ENCODE measurements at regions not wholly inside any gene's neighbourhood (a gene's known extent, or its start where the extent isn't known, plus 50 kb on each side); places are given as distances from the start of the nearest gene placed in this dataset.
"Not testable (repeated sequence)": the region's sequence is repeated elsewhere in the genome, so short reads cannot be mapped to it uniquely, and the experiment has no call there.

- in situ Hi-C loops (cut with HindIII; ENCODE audit: low sequenced_read_pairs); H3K4me3 ChIP-seq (ENCODE audit: low read depth, low read length); DNase-seq (ENCODE audit: low read depth): not testable (repeated sequence)
These were observed 102.3 kb downstream of the ZNF267 start for GRCh38 chr16:31975826-31976419.

DNA sequence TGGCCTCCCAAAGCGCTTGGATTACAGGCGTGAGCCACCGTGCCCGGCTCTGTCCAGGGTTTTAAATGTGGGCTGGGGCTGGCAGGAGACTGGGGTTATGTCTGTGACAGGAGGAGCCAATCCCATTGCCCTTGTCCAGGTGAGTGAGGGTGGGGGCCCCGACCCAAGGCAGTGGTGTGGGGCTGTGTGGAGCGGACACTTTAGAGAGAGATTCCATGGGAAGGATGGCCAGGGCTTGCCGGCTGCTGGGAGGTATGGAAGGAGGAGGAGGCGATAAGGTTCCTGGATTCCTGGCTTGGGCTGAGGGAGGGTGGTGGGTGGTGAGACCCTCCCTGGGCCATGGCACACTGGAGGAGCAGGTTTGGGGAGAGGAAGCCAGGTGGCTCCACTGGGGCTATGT, 104.9 kb downstream of the ZNF267 start:
- DNase-seq (ENCODE audit: low read depth); in situ Hi-C loops (cut with HindIII; ENCODE audit: low sequenced_read_pairs); H3K4me3 ChIP-seq (ENCODE audit: low read depth, low read length): not testable (repeated sequence)

GRCh38 chr16:31981739-31982138, 108.1 kb downstream of the ZNF267 start:
- in situ Hi-C loops (cut with HindIII; ENCODE audit: low sequenced_read_pairs); DNase-seq (ENCODE audit: low read depth); H3K4me3 ChIP-seq (ENCODE audit: low read depth, low read length): not testable (repeated sequence)

- H3K4me3 ChIP-seq (ENCODE audit: low read depth, low read length); in situ Hi-C loops (cut with HindIII; ENCODE audit: low sequenced_read_pairs); DNase-seq (ENCODE audit: low read depth): not testable (repeated sequence)
These were observed 109.4 kb downstream of the ZNF267 start for GRCh38 chr16:31982986-31983385.

DNA sequence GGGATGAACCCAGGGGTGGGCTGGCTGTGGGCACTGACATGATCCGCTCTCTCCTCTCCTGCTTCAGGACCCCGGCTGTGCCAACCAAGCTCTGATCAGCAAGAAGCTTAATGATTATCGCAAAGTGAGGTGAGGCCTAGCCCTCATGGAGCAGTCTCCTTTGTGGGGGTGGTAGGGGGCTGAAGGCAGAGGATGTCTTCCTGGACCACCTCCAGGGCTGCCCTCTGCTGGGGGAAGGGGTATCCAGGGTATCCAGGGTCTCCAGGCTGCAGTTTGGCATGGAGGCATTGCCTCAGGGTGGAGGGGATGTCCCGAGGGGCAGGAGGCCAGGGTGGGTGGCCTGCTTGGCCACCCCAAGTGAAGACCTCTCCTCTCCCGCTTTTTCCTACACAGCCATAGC, 110.1 kb downstream of the ZNF267 start:
- in situ Hi-C loops (cut with HindIII; ENCODE audit: low sequenced_read_pairs); H3K4me3 ChIP-seq (ENCODE audit: low read depth, low read length); DNase-seq (ENCODE audit: low read depth): not testable (repeated sequence)

DNA sequence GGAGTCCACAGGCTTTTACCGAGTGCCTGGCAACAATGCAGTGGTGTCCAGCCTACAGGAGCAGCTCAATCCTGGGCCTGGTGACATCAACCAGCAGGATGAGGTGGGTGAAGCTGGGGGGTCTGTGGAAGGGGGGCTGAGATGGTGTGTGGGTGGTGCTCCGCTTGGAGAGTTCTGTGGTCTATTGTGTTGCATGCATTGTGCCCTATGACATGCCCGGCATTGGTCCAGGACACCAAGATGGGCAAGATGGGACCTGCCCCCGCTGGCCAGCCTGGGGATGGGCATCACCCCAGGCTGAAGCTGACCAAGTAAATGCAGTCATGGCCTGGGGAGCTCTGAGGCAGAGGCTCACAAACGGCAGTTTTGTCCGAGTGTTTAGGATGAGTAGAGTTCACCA, 113.3 kb downstream of the ZNF267 start:
- DNase-seq (ENCODE audit: low read depth); H3K4me3 ChIP-seq (ENCODE audit: low read depth, low read length); in situ Hi-C loops (cut with HindIII; ENCODE audit: low sequenced_read_pairs): not testable (repeated sequence)

DNA sequence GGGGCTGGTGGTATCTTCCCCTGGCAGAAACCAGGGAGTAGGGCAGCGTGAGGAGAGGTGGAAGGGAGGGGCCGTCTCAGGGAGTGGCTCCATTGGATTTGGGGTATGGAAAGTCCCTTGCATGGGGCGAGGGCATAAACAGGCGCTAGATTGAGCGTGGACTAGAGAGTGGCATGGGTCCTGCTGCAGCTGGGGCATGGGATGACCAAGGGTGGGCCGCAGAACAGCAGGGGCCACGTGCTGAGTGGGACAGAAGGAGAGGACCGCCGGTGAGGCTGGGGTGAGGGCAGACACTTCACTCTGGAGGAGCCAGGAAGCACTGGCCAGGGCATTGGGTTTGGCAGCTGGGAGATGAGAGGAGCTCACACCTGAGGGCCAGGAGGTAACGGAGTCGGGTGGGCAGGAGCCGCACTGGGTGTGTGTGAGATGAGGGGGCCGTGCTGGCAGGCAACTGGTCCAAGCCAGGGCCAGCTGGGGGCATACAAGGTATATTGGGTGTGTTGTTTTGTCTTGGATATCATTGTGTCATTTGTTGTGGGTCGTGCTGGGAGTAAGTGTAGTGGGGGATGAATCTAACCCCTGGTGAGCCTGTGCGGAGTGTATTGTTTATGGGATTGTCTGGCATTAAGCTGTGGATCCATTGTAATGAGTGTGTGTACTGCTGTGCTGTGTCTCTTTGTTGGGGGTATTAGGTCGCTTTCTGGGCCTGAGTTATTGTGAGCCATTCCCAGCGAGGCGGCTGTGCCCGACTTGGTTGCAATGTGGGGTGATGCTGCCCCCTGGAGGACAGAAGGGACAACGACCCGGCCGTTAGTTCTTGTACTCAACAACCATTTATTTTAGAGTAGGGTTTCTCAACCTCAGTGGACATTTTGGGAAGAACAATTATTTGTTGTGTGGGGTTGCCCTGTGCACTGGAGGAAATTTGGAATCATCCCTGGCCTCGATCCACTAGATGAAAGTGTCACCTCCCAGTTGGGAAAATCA, 115.3 kb downstream of the ZNF267 start:
- H3K4me3 ChIP-seq (ENCODE audit: low read depth, low read length); DNase-seq (ENCODE audit: low read depth); in situ Hi-C loops (cut with HindIII; ENCODE audit: low sequenced_read_pairs): not testable (repeated sequence)

GRCh38 chr16:31990261-31990660, 116.7 kb downstream of the ZNF267 start:
- in situ Hi-C loops (cut with HindIII; ENCODE audit: low sequenced_read_pairs) = not testable (repeated sequence)

DNA sequence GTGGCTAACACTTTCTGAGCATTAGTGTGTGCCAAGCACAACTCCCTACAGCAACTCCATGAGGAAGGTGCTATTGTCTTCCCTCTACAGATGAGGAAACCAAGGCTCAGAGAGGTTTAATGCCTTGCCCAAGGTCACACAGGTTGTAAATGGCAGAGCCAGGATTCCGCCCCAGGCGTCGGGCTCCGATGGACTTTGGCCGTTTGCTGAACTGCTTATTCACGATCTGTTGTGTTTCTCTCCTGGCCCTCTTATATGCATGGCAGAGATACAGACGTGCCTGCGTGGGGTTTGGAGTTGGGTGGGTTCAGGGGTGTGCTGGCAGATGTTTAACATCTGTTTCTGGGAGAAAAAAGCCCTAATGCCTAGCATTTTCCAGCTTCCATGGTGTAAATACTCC, 117.4 kb downstream of the ZNF267 start:
- in situ Hi-C loops (cut with HindIII; ENCODE audit: low sequenced_read_pairs); DNase-seq (ENCODE audit: low read depth); H3K4me3 ChIP-seq (ENCODE audit: low read depth, low read length): not testable (repeated sequence)

More at GRCh38 chr16:31990261-31990660, 116.7 kb downstream of the ZNF267 start:
- not testable (repeated sequence) for DNase-seq (ENCODE audit: low read depth); H3K4me3 ChIP-seq (ENCODE audit: low read depth, low read length)

- in situ Hi-C loops (cut with HindIII; ENCODE audit: low sequenced_read_pairs); H3K4me3 ChIP-seq (ENCODE audit: low read depth, low read length); DNase-seq (ENCODE audit: low read depth): not testable (repeated sequence)
These were observed 122.7 kb downstream of the ZNF267 start for GRCh38 chr16:31996325-31996724.

- DNase-seq (ENCODE audit: low read depth); H3K4me3 ChIP-seq (ENCODE audit: low read depth, low read length); in situ Hi-C loops (cut with HindIII; ENCODE audit: low sequenced_read_pairs): not testable (repeated sequence)
These were observed 128.9 kb downstream of the ZNF267 start for GRCh38 chr16:32002496-32002895.

- in situ Hi-C loops (cut with HindIII; ENCODE audit: low sequenced_read_pairs); DNase-seq (ENCODE audit: low read depth); H3K4me3 ChIP-seq (ENCODE audit: low read depth, low read length): not testable (repeated sequence)
These were observed 130.2 kb downstream of the ZNF267 start for GRCh38 chr16:32003819-32004218.

GRCh38 chr16:32038783-32039496, 165.3 kb downstream of the ZNF267 start:
- in situ Hi-C loops (cut with HindIII; ENCODE audit: low sequenced_read_pairs); H3K4me3 ChIP-seq (ENCODE audit: low read depth, low read length); DNase-seq (ENCODE audit: low read depth): not testable (repeated sequence)

GRCh38 chr16:32039919-32040318, 166.3 kb downstream of the ZNF267 start:
- DNase-seq (ENCODE audit: low read depth); in situ Hi-C loops (cut with HindIII; ENCODE audit: low sequenced_read_pairs); H3K4me3 ChIP-seq (ENCODE audit: low read depth, low read length): not testable (repeated sequence)

GRCh38 chr16:32066016-32066651, 187.0 kb upstream of the TP53TG3D start:
- H3K4me3 ChIP-seq (ENCODE audit: low read depth, low read length); DNase-seq (ENCODE audit: low read depth); in situ Hi-C loops (cut with HindIII; ENCODE audit: low sequenced_read_pairs): not testable (repeated sequence)

- DNase-seq (ENCODE audit: low read depth); in situ Hi-C loops (cut with HindIII; ENCODE audit: low sequenced_read_pairs); H3K4me3 ChIP-seq (ENCODE audit: low read depth, low read length): not testable (repeated sequence)
These were observed 181.5 kb upstream of the TP53TG3D start for GRCh38 chr16:32071586-32071985.

DNA sequence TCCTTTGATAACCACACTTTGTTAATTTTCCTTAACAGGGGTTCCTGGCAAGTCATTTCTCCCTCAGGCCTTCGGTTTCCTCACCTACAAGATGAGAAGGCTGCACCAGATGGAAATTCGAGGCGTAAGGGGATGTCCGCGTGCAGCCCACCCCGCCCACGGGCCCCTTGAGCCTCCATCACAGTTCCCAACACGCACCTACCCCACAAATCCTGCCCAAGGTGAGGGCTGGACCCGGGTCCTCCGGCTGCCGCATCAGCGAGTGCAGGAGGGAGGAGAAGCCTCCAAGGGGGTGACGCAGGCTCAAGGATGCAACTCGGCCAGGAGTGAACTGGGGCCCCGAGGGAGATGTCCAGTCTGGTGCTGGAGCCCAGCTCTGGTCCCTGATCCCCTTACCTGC, 169.2 kb upstream of the TP53TG3D start:
- H3K4me3 ChIP-seq (ENCODE audit: low read depth, low read length); in situ Hi-C loops (cut with HindIII; ENCODE audit: low sequenced_read_pairs); DNase-seq (ENCODE audit: low read depth): not testable (repeated sequence)

Measured in astrocyte of the cerebellum (primary cell).